GM18909 (cell line): ENCODE measurements at regions not wholly inside any gene's neighbourhood (a gene's known extent, or its start where the extent isn't known, plus 50 kb on each side); places are given as distances from the start of the nearest gene placed in this dataset.
"Not testable (repeated sequence)": the region's sequence is repeated elsewhere in the genome, so short reads cannot be mapped to it uniquely, and the experiment has no call there.

Experiments used
- ATAC-seq: cut with Tn5 transposase; IDR thresholded peaks from one replicate; pipeline ENCODE4 v1.9.1; 2021; ENCODE audit warnings: mild to moderate bottlenecking; ENCODE audit not compliant: unreplicated experiment, poor library complexity

DNA sequence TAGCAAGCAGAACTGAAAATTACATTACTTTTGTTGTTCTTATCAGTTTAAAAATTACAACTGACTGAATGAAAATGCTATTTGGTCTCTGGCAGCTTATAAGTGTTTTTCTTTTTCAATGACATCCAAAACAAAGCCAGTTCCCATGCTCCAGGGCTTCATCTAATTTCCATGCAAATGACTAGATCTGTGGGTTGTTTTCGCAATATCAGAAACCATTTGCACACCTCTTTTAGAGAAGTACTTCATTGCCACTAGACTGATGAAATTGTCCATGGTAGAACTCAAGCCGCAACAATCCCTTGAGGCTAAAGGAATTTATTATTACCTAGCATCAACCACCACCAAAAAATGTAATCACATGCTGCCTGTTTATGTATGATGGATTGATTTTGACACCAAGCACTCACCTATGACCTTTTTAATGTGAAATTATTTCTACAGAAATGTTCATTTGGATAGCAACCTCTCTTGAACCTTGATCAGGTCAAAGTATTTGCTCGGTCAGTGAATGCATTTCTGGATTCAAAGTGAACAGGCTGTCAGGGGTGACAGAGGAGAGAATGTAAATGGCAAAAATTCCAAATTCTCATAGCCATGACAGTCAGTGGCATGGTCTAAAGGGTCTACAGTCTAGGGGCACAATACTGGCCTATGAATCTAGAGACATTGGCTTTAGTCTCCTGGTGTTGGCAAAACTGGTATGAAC, 769.3 kb downstream of the SORCS1 start:
- ATAC-seq: no peak

DNA sequence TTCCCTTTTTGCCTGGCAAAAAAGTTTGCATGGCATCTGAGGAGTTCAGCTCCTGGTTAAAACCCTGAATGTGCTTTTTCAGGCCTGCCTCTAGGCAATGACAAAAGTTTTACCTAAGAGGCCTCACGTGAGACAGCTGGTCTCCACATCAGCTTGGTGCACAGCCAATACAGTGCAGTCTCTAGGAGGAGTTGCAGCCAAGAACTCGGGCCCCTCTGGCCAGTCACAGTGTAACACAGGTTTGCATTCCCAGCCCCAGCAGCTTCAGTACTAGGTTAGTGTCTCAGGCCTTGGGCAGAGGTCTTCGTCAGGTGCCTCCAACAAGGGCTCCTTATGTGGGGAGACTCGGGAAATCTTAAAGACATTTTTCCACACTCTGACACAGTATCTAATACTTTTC, 771.7 kb downstream of the SORCS1 start:
- no peak for ATAC-seq

DNA sequence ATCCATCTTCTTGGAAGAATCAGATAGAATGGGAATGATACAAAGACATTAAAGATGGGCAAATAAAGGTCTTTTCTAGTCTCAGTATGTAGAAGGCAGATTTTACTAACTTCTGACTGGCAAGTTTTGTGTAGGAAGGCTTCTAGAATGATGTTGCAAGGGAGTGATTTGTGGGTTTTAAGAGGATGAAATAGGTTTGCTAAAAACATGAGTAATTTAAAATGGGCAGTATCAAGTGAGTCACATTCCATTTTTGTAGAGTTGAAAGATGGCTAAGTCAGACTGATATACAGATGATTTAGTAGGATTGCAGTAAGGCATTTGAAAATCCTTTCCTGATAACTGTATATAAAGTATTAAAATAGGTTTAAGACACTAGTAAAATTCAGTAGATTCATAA, 777.4 kb downstream of the SORCS1 start:
- ATAC-seq: no peak

DNA sequence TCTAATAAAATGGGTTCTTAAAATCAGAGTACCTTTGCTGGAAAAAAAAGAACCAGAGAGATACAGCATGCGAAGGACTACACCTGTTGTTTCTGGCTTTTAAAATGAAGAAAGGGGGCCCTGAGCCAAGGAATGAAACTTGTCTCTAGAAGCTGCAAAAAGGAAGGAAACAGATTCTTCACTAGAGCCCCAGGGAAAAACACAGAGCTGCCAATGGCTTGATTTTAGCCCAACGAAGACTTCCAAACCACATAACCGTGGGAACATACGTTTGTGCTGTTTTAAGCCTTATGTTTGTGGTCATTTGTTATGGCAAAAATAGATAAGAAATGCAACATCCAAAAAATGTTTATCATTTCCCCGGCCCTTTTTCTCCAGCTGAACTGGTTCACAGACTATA, 780.0 kb downstream of the SORCS1 start:
- ATAC-seq: no peak

DNA sequence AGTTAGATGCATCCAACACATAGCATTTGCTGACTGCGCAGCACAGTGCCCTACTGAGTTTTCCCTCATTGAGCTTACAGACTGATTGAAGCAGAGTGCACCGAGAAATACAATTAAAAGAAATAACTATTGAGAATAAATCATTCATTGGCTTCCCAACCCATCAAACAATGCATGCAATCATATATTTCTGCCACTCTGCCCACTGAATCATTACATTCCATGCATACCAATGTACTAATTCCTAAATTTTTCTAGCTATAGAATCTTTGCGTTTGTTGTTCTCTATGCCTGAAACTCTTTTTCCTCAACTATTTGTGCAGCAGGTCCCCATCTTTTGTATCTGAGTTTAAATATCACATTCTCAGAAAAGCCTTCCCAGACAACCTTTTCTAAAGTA, 783.8 kb downstream of the SORCS1 start:
- no peak for ATAC-seq

DNA sequence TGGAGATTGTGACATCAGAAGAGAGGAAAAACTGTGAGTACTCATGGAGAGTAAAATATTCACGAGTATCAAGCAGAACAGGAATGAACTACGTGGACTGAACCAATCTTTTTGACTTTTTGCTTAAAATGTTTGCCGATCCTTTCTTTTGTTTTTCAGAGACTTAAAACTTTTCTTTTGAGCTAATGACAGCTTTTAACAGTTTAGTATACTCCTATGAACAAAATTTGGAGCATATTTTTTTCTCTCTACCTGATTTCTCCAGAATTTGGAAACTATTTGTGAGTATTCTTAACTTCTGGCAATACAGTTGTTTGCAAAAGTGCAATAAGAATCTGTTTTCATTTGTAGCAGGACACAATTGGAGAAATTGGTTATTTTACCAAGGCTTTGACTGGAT, 786.3 kb downstream of the SORCS1 start:
- no peak for ATAC-seq

DNA sequence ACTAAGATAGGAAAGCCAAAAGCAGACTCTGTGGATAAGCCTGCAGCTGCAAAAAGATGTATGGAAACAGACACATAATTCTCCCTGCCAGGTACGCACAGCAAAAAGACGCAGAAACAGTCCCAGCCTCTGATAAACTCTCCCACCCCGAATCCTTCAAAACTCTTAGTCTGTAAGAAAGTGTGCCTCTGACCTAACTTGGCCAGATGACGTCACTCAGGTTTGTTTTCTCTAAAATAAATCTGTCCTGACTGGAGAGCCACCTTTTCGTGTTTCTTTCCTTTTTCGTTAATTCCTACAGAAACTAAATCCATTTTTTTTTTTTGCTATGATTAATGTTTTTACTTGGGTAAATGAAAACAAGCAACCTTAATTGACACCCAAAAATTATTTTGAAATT, 793.8 kb downstream of the SORCS1 start:
- no peak for ATAC-seq

DNA sequence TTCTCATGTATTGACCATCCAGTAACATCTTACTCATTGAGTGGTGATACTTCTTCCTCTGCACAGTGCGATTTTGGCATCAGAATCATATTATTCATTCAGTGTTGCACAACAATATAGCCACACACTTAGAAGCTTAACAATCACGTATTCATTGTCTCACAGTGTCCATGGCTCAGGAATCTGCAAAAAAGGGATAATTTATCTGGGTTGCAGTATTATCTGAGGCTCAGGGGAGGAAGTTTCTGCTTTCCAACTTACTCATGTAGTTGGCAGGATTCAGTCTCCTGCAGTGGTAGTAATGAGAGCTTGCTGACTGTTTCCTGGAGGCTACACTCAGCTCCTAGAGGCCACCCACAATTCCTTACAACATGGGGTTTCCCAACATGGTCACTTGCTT, 803.6 kb downstream of the SORCS1 start:
- ATAC-seq: no peak

DNA sequence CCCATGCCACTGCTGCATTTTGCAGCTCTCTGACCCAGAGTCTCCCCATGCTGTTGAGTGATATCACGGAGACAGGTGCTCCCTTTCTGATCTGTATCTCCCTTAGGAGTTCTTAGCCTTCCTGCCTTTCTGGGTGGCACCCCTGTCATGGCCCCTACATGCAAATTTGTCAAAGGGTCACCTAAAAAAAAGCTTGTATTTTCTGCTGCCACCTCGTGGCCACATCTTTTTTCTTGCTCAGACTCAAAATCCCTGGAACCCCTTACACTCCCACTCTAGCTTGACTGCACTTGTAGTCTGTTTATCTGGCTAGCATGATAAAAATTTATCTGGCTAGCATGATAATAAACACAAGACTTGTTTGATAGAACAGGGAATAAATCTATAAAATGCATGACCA, 809.1 kb downstream of the SORCS1 start:
- no peak for ATAC-seq

DNA sequence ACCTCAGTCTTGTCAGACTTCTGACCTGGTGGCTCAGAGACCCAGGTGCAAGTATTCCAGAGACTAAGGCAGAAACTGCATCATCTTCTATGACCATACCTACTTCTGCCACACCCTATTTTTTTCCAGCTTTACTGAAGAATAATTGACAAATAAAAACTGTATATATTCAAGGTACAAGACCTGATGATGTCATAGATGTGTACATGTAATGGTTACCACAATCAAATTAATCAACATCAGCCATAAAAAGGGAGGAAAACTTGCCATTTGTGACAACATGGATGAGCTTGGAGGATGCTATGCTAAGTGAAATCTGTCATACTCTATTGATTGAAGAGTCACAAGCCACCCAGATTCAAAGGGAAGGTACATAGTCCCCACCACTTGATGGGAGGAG, 815.6 kb downstream of the SORCS1 start:
- no peak for ATAC-seq

DNA sequence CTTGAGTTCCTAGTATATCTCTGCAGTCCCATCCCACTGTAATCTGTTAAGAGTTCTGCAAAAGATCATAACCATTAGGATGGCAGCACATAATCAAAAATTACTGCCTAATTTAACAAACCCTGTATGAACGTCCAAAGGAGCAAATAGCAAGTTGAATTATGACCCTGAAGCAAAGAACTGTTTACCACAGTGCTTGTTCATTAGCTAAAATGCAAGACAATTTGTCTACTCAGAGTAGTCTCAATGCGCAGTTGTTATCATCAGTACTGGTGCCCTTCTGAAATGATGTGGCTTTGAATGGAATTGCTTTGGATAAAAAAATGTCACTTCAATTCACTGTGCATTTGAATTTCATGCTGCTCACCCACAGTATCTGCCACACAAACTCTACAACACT, 817.0 kb downstream of the SORCS1 start:
- ATAC-seq: no peak

DNA sequence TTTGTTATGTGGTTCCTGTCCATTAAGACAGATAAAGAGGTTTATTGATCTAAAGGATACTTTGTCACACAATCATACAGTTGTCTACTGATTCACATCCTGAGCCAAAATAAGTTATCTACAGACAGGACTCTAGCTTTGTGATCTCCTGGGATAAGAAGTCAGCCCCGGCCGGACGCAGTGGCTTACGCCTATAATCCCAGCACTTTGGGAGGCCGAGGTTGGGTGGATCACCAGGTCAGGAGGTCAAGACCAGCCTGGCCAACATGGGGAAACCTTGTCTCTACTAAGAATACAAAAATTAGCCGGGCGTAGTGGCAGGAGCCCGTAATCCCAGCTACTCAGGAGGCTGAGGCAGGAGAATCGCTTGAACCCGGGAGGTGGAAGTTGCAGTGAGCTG, 821.0 kb downstream of the SORCS1 start:
- ATAC-seq: not testable (repeated sequence)

DNA sequence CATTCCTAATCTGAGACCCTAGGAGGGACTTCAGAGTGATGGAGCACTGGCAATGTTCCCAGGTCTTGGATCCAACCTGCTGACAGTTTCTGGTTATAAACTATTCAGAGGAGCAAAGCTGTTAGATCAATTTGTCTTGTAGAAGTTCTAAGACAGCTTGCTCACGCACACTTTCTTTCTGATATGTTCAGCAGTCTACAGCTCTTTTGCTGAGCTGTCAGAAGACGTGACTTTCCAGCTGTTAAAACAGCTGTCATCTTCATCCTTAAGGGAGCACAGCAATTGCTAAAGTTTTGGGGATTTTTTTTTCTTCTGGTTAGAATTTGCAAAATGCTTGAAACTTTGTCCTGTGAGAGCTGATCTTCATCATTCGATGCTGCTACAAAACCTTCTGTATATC, 823.1 kb downstream of the SORCS1 start:
- ATAC-seq: no peak

DNA sequence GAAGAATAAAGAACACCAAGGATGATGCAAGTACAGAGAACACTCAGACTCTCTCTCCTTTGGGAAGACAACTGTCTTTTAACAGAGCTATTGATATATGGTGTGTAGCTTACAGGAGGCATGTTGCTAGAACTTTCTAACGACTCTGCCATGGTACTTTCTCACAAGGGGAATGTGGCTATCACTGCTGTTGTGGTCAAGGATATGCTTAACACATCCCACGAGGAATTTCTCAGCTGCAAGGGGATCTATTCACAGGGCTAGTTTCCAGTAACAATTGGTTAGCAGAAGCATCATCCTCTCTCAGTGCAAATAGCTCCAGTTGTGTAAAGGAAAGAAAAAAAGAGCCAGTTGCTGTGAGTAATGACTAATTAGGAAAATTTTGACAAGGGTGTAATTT, 826.0 kb downstream of the SORCS1 start:
- no peak for ATAC-seq

DNA sequence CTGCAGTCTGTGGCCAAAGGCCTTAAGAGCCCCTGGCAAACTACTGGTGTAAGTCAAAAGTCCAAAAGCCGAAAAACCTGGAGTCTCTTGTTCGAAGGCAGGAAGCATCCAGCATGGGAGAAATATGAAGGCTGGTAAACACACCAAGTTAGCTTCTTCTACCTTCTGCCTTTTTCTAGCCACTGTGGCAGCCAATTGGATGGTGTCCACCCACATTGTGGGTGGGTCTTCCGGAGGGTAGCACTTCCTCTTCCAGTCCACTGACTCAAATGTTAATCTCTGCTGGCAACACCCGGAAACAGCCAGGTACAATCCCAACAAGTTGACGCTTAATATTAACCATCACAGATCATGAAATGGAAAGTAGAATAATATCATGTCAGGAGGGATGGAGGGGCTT, 827.6 kb downstream of the SORCS1 start:
- no peak for ATAC-seq

DNA sequence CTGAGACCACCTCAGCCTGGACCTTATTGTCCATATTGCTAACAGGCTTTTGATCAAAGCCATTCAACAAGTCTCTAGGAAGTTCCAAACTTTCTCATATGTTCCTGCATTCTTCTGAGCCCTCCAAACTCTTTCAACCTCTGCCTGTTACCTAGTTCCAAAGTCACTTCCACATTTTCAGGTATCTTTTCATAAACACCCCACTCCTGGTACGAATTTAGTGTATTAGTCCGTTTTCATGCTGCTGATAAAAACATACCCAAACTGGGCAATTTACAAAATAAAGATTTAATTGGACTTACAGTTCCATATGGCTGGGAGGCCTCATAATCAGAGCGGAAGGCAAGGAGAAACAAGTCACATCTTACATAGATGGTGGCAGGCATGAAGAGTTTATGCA, 836.8 kb downstream of the SORCS1 start:
- ATAC-seq: no peak

DNA sequence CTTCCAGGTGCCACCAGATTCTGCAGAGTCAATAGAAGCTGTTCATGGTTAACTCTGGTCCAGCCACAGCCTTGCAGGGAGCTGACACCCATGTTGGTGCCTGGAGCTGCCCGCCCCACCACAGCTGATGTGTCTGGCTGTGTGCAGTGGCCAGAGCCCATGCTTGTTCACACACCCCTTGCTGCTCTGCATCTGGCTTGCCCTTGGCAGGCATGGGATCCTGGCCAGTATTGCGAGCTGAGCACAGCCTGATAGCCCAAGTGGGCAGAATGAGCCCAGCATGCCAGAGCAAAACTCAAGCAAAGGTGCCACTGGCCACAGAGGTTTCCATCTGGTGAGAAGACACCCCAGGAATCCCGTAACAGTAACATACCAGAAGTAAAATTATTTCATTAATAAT, 843.6 kb downstream of the SORCS1 start:
- no peak for ATAC-seq

DNA sequence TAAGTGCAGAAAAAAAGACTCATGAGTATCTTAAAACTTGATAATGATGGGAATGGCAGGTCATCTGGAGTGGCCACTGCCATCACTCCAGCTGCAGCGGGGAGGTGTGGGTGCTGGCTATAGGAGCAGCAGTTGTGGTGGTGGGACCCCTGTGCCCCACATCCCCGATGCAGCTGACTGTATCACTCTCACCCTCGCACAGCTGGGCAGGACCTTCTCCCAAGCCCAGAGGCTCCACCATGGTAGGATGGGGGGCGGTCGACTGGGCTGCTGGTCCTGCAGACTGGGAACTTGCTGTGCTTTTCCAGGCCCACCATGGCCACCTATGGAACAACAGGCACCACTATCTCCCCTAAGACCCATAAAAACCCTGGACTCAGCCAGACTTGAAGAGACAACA, 844.4 kb downstream of the SORCS1 start:
- ATAC-seq: no peak

DNA sequence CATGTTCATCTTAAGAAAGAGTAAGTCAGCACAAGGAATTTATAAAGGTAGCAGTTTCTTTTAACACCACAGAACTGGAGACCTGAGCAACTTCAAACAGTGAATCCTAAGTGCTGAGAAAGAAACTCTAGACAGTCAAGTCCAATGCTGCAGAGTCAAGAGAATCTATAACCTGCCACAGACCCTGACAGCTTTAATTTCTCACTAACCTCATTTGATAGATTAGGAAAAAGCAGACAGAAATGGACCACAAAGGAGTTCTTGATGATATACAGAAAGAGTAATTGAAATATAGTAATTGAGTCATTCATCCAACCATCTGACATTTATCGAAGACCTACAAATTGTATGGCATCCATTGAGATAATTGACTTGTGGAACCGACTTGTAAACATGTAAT, 847.0 kb downstream of the SORCS1 start:
- ATAC-seq: no peak

DNA sequence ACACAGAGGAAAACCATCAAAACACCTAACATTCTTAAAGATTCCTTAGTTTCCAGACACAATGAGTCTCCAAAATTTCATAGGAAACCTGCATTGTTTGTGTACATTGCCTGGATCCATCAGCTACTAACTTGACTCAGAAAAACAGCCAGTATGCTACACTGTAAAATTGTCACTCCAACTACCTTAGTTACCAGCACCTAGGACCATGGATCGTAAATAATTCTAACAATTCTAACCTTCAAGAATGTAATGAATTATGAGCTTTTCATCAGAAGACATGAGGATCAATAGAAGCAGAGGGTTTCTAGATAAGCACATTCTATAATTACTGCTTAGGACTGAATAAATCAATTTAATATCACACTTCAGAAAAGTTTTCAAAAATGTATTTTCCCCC, 851.5 kb downstream of the SORCS1 start:
- ATAC-seq: no peak

DNA sequence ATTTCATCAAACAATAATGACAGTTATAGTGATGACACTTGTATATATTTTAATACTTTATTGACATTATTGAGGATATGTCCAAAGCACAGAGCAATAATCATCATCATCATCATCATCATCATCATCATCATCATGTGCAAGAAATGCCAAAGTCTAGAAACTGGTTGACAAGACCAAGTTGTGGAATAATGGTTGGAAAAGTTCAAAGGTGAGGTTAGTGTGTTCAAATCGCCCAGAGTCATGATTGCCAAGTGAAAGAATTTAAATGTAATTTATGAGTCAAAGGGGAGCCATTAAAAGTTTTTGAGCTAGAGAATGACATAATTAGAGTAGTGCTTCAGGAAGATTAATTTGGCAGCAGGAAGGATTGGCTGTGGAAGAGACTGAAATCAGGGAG, 852.4 kb downstream of the SORCS1 start:
- no peak for ATAC-seq

DNA sequence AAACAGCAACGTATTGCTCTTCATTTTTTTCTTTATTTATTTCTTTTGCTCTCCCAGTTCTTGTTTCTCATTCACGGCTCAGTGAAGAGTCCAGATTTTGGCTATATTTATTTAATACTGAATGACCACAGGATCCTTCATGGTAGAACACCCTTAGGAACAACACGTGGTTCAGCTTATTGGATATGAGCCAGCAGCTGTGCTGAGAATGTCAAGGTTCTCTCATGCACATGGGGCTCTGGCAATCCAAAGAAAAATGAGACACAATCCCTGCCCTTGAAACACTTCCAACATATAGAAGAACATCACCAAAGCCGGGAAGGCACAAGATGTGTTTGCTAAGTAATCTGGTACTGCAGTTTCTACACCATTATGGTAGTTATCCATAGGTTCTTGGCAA, 852.9 kb downstream of the SORCS1 start:
- no peak for ATAC-seq

DNA sequence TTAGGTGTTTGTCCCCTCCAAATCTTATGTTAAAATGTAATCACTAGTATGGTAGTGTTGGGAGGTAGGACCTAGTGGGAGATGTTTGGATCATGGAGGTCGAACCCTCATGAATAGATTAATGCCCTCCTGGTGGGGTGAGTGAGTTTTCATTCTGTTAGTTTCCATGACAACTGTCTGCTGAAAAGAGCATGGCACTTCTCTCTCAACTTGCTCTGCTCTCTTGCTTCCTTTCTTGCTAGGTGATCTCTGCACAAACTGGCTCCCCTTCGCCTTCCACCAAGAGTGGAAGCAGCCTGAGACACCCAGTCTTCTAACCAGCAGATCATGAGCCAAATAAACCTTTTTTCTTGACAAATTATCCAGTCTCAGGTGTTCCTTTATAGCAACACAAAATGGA, 853.9 kb downstream of the SORCS1 start:
- no peak for ATAC-seq
